ENCODE measurements at regions not wholly inside any gene's neighbourhood (a gene's known extent, or its start where the extent isn't known, plus 50 kb on each side); places are given as distances from the start of the nearest gene placed in this dataset.

DNA sequence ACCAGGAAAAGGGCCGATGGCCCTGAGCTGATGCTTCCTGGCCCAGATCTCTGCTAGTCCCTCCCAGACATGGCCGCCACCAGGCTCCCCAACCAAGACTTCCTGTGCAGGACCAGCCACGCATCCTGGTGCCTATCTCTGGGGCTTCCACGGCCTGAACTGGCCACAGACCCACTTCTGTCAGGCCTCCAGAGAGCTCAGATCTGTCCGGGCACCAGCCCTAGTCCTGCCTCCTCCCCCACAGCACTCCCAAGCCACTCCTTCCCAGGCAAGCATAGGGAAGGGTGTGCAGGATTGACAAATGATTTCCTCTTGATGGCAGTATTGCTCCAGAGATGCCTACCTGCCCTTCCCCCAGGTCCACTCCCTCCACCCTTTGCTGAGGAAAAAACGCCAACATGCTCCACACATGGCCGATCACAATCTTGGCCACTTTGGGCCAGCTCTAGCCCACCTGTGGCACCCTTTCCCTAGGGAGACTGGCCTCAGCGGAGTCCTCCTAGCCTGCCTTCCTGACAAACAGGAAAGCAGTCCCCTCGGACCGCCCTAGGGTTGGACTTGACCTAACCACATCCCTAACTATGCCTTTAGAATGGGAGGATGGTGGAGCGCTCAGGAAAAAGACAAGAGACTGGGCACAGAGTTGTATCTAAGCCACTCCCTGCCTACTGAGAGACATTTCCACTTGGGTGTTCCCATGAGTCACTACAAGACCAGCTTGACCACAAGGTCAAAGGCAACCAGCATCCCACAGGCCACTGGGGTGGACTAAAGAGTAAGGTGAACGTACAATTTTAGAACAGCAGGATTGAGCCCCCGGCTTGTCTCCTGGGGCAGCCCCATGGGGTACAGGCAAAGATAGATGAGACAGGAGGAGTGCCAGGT lies 277.5 kb upstream of the AGTR2 start (continued):
- TF ChIP-seq AGO1 (IDR thresholded peaks at IDR 0.05; ENCODE audit: low read depth, low read length, poor library complexity, severe bottlenecking), result no peak
- TF ChIP-seq, protein P1, sequence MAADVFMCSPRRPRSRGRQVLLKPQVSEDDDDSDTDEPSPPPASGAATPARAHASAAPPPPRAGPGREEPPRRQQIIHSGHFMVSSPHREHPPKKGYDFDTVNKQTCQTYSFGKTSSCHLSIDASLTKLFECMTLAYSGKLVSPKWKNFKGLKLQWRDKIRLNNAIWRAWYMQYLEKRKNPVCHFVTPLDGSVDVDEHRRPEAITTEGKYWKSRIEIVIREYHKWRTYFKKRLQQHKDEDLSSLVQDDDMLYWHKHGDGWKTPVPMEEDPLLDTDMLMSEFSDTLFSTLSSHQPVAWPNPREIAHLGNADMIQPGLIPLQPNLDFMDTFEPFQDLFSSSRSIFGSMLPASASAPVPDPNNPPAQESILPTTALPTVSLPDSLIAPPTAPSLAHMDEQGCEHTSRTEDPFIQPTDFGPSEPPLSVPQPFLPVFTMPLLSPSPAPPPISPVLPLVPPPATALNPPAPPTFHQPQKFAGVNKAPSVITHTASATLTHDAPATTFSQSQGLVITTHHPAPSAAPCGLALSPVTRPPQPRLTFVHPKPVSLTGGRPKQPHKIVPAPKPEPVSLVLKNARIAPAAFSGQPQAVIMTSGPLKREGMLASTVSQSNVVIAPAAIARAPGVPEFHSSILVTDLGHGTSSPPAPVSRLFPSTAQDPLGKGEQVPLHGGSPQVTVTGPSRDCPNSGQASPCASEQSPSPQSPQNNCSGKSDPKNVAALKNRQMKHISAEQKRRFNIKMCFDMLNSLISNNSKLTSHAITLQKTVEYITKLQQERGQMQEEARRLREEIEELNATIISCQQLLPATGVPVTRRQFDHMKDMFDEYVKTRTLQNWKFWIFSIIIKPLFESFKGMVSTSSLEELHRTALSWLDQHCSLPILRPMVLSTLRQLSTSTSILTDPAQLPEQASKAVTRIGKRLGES (CRISPR knock-in tag; IDR thresholded peaks at IDR 0.05; ENCODE audit: borderline replicate concordance), result no peak
- TF ChIP-seq, protein P2, sequence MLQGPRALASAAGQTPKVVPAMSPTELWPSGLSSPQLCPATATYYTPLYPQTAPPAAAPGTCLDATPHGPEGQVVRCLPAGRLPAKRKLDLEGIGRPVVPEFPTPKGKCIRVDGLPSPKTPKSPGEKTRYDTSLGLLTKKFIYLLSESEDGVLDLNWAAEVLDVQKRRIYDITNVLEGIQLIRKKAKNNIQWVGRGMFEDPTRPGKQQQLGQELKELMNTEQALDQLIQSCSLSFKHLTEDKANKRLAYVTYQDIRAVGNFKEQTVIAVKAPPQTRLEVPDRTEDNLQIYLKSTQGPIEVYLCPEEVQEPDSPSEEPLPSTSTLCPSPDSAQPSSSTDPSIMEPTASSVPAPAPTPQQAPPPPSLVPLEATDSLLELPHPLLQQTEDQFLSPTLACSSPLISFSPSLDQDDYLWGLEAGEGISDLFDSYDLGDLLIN (CRISPR knock-in tag; IDR thresholded peaks at IDR 0.05; ENCODE audit: borderline replicate concordance), result no peak
- TF ChIP-seq RAD21 (CRISPR knock-in tag; IDR thresholded peaks at IDR 0.05), result peak; percentile 80
- 0 out of 2 replicates have a peak, but pooled peaks have one; percentile 68 for TF ChIP-seq BRD4 (CRISPR knock-in tag; IDR thresholded peaks at IDR 0.05)
- TF ChIP-seq HMGXB4 (CRISPR knock-in tag; IDR thresholded peaks at IDR 0.05; ENCODE audit: borderline replicate concordance in 1 of 2, low read depth in 1 of 2), result peak in 1 of 2 experiments; percentile 26; a peak in 1 of 4 replicates
- TF ChIP-seq, protein P3, sequence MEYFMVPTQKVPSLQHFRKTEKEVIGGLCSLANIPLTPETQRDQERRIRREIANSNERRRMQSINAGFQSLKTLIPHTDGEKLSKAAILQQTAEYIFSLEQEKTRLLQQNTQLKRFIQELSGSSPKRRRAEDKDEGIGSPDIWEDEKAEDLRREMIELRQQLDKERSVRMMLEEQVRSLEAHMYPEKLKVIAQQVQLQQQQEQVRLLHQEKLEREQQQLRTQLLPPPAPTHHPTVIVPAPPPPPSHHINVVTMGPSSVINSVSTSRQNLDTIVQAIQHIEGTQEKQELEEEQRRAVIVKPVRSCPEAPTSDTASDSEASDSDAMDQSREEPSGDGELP (IDR thresholded peaks at IDR 0.05; ENCODE audit: borderline replicate concordance, low read depth), result peak; percentile 80; the same call in 1 of the 2 replicates
- TF ChIP-seq, protein P4, sequence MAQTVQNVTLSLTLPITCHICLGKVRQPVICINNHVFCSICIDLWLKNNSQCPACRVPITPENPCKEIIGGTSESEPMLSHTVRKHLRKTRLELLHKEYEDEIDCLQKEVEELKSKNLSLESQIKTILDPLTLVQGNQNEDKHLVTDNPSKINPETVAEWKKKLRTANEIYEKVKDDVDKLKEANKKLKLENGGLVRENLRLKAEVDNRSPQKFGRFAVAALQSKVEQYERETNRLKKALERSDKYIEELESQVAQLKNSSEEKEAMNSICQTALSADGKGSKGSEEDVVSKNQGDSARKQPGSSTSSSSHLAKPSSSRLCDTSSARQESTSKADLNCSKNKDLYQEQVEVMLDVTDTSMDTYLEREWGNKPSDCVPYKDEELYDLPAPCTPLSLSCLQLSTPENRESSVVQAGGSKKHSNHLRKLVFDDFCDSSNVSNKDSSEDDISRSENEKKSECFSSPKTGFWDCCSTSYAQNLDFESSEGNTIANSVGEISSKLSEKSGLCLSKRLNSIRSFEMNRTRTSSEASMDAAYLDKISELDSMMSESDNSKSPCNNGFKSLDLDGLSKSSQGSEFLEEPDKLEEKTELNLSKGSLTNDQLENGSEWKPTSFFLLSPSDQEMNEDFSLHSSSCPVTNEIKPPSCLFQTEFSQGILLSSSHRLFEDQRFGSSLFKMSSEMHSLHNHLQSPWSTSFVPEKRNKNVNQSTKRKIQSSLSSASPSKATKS (CRISPR knock-in tag; IDR thresholded peaks at IDR 0.05), result no peak
- TF ChIP-seq ZNF776 (CRISPR knock-in tag; IDR thresholded peaks at IDR 0.05), result no peak
- TF ChIP-seq FOXA1 (IDR thresholded peaks at IDR 0.05), result no peak
- peak; percentile 6; the same call in 1 of the 2 replicates for TF ChIP-seq FOXA1 (CRISPR knock-in tag; IDR thresholded peaks at IDR 0.05)
- TF ChIP-seq XRCC5 (optimal IDR thresholded peaks at IDR 0.05; ENCODE audit: low read length), result peak; percentile 71
- TF ChIP-seq ZSCAN30 (CRISPR knock-in tag; IDR thresholded peaks at IDR 0.05), result no peak
